ENCODE measurements at regions not wholly inside any gene's neighbourhood (a gene's known extent, or its start where the extent isn't known, plus 50 kb on each side); places are given as distances from the start of the nearest gene placed in this dataset.

DNA sequence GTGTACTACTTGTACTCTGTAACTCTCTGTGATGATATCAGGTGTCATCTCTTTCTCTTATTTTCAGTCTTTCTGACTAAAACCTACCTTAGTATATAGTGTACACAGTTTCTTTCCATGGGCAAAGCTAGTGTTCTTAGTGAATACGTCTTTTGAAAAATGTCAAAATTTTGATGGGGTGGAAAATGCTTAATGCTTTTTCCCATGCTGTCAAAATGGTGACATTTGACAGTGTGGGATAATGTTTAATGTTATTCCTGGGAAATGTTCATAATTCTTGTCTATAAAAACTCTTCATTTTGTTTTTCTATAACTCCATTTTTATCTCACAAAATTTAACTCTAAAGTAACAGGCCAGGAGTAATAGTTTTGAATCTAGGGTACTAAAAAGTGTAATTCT is 742.7 kb upstream of the FOXG1 start:
- CTCF ChIA-PET: no interaction called here
- POLR2A ChIA-PET: no interaction called here

DNA sequence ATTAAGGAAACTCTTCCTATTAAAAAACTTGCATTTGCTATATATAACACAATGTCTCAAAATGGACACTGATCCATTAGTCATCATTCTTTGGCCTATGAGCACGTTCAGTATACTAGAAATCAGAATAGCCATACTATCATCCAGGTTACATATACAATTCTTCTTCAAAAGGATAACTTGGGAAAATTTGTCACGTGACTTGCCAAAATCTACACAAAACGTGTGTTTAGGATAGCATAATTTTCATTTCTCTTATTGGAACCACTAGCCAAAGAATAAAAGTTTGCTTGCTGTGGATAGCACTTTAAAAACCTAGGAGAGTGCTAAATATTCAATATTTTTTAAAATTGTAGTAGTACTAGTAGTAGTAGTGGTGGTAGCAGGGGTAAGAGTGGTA is 714.3 kb upstream of the FOXG1 start:
- POLR2A ChIA-PET: no interaction called here

GRCh38 chr14:28055008-28055407 is 711.6 kb upstream of the FOXG1 start:
- ChIA-PET CTCF (no interaction called here), POLR2A (no interaction called here)

More for the DNA sequence above, 714.3 kb upstream of the FOXG1 start:
- CTCF ChIA-PET: no interaction called here

- POLR2A ChIA-PET: no interaction called here
- CTCF ChIA-PET: no interaction called here
Measured at GRCh38 chr14:28057359-28058296, 709.0 kb upstream of the FOXG1 start.

DNA sequence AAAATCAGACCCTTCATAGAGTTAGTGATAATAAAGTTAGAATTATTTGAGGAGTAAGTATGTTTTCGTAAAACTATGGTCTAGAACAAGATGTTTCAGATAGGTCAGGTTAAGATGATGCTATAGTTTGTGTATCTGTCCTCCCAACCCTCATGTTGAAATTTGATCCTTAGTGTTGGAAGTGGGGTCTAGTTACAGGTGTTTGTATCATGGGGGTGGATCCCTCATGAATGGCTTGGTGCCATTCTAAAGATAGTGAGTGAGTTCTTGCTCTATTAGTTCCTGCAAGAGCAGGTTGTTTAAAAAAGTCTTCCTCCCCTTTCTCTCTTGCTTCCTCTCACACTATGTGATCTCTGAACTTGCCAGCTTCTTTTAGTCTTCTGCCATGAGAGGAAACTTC is 707.3 kb upstream of the FOXG1 start:
- ChIA-PET POLR2A (no interaction called here), CTCF (no interaction called here)

DNA sequence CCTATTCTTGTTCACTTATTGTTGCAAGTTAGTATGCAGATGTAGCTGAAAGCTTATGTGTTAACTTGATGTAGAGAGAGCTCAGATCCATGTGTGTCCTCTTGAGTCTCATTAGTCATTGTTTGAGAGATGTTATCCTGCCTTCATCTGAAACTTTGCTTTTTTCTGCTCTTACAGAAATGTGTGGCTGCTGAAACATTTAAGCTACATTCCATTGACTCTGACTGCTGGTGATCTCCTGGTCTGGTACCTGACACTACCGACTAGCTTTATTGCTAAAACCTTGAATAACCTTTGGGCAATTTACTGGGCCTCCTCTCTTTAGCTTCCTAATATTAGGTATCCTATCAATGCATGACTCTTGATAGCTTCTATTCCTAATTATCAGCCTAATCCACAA is 705.6 kb upstream of the FOXG1 start:
- ChIA-PET POLR2A (no interaction called here), CTCF (no interaction called here)

GRCh38 chr14:28077021-28077420 is 689.6 kb upstream of the FOXG1 start:
- CTCF ChIA-PET: no interaction called here
- POLR2A ChIA-PET: no interaction called here

DNA sequence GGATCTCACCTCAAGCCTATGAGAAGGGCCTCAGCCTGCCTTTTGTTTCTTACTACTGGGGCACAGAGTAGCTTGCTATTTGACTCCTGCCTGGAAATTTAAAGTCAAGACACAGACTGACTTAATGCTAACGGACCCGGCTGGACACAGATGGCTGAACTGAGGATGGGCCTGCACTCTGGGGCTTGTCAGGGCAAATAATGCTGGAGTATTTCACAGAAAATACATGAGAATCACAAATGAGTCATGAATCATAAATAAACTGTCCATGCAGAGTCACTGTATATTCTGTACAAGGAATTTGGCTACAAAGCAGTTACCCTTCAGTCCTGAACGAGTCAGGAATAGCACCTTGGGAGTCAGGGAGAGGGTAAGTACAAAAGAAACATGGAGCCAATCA is 683.2 kb upstream of the FOXG1 start:
- CTCF ChIA-PET: no interaction called here
- POLR2A ChIA-PET: no interaction called here

- ChIA-PET CTCF (no interaction called here), POLR2A (no interaction called here)
Measured at GRCh38 chr14:28088125-28088524, 678.5 kb upstream of the FOXG1 start.

DNA sequence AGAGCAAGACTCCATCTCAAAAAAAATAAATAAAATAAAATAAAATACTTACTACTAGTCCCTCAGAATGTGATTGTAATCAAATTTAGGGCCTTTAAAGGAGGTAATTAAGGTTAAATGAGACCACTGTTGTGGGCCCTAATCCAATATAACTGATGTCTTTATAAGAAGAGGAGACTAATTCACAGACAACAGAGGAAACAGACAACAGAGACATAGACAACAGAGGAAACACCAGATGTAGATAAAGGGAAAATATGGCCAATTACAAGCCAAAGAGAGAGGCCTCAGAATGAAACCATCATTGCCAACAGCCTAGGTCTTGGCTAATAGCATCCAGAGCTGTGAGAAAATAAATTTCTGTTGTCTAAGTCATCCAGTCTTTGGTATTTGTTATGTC is 669.0 kb upstream of the FOXG1 start:
- ChIA-PET CTCF (no interaction called here), POLR2A (no interaction called here)

DNA sequence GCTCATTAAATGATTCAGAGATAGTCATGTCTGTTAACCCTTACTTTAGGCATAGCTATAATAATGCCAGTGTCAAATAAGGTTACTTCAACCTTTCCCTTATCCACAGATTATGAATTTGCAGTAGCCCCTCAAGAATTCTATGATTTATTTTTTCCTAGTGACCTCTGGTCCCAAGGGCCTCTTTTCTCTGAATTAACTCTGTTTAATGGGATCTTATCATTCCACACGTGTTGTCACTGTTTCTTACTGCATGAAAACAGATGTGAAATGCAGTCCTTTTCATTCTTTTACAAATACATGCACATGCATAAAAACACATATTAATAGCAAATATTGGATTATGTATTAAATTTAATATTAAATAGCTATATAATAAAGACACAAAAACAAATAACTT is 667.7 kb upstream of the FOXG1 start:
- POLR2A ChIA-PET: no interaction called here

DNA sequence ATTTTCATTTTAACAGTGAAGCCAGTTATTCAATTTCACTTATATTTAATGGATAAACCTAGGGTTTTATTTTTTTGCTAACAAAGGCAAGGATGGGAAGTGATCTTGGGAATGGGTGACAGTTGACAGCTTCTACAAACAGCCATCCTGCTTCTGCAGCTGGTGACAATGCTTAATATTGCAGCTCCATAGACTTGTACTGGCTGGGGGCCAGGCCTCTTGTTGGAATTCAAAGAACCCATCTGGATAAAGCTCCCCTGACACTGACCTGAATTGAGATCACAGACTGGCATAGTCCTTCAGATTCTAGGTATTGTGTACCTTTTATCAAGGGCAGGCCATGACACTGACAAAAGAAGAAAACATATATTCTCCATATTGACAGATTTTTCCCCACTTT is 664.6 kb upstream of the FOXG1 start:
- ChIA-PET CTCF (no interaction called here), POLR2A (no interaction called here)

More for the DNA sequence above, 667.7 kb upstream of the FOXG1 start:
- CTCF ChIA-PET: no interaction called here

DNA sequence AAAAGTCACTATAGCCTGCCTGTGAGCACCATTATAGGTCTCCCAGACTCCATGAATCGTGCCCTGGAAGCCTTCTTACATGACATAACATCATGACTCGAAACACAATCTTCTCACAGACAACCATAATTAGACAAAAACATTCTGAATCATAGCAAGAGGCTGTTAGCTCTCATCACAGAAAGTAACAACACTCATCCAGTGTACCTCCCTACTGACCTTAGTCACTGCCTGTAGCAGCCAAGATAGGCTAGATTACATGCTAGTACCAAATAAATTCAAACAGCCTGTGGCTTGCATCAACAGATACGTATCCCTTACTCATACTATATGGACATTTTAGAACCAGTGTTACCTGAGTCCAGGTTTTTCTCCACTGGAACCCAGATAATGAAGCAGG is 663.8 kb upstream of the FOXG1 start:
- ChIA-PET CTCF (no interaction called here), POLR2A (no interaction called here)

- POLR2A ChIA-PET: no interaction called here
- CTCF ChIA-PET: no interaction called here
Measured at GRCh38 chr14:28113311-28113710, 653.3 kb upstream of the FOXG1 start.

DNA sequence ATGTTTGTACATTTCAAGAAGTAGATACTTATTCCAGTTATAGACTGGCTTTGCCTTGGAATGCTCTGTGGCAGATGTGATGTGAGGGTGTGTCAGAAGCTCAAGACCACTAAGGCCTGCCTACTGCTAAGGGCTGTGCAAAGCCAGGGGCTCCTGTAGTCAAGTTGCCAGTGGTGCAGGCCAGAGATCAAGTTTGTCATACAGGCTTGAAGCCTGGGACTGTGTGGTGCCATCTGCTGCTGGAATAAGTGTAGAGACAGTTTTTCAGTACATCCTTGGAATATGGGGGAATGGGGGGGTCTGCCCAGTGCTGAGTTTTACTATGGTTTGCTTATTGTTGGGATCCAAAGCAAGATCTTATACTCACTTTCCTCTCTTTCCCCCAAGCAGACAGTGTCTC is 649.9 kb upstream of the FOXG1 start:
- POLR2A ChIA-PET: no interaction called here
- CTCF ChIA-PET: no interaction called here

DNA sequence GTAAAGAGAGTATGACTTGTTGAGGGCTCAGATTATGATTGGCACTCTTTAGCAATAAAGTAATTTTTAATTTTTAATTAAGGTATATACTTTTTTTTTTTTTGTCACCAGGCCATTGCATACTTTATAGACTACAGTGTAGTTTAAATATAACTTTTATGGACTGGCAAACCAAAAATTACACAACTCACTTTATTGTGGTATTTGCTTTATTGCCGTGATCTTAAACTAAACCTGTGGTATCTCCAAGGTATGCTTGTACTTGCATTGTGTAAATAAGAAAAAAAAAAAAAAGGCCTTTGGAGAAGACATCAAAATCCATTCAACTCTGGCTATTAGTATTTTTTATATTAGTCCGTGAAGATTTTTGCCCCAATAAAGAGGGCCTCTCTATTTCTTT is 646.7 kb upstream of the FOXG1 start:
- ChIA-PET CTCF (no interaction called here), POLR2A (no interaction called here)

DNA sequence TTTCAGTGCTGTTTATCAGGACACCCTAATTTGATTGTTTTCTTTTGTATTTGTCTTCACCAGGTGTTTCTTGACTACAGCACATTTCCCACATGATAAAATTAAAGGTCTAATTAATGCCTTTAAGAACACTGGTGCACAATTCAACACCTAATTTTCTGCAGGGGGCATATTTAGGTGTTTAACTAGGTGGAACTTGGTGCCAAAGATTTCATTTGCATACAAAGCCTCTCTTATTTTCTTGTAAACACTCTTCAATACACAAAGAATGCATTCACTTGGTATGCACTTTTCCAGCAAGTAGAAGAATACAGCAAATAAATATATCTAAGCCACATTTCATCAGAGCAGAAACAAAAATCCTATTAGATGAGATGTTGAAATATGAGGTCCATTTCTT is 646.2 kb upstream of the FOXG1 start:
- ChIA-PET CTCF (no interaction called here), POLR2A (no interaction called here)

GRCh38 chr14:28121512-28122297 is 644.9 kb upstream of the FOXG1 start:
- ChIA-PET CTCF (no interaction called here), POLR2A (no interaction called here)

- POLR2A ChIA-PET: no interaction called here
- CTCF ChIA-PET: no interaction called here
Measured at GRCh38 chr14:28130610-28131284, 635.8 kb upstream of the FOXG1 start.

DNA sequence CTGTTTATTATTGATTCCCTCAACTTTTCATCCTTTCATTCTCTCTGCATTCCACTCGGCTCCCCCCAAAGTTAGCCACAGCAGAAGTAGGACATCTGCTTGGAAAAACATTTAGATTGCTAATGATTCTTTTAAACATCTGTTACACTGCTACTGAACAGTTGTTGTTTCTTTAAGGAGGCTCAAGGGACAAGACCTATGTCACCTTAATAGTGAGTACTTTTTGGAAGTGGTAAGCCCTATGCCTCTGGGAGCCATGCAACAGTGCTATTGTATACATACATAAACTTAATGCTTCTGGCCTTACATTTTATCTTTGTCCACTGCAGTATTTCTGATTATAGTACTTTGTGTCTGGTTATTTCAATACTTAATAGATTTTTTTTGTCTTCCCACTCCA is 628.2 kb upstream of the FOXG1 start:
- ChIA-PET POLR2A (no interaction called here), CTCF (no interaction called here)

- ChIA-PET CTCF (no interaction called here), POLR2A (no interaction called here)
Measured at GRCh38 chr14:28141662-28142061, 624.9 kb upstream of the FOXG1 start.
